ENCODE measurements at regions not wholly inside any gene's neighbourhood (a gene's known extent, or its start where the extent isn't known, plus 50 kb on each side); places are given as distances from the start of the nearest gene placed in this dataset.

- BruUV-seq (replicated peaks) = no TSS peak
- intact Hi-C loops (cut with micrococcal nuclease; ENCODE audit: unreplicated experiment) = loop anchor here (5.0 kb wide), 1 partner anchor 423 kb away; no protein-coding TSS in a partner anchor
- no peak overlapping the region for H3K4me2 ChIP-seq (ENCODE audit: low read length)
- no peaks in the 10 kb centered on the region for H3K79me2 ChIP-seq (ENCODE audit: insufficient read depth, low read depth, low read length)
- no peak overlapping the region for H3K27ac ChIP-seq (ENCODE audit: low read depth, low read length, poor library complexity, severe bottlenecking)
- no peaks in the 10 kb centered on the region for H3K36me3 ChIP-seq (ENCODE audit: insufficient read depth, low read length)
- TF ChIP-seq EZH2phosphoT487 (IDR thresholded peaks at IDR 0.05; ENCODE audit: borderline replicate concordance, low read depth, low read length) = no peak
- TF ChIP-seq, protein P1, sequence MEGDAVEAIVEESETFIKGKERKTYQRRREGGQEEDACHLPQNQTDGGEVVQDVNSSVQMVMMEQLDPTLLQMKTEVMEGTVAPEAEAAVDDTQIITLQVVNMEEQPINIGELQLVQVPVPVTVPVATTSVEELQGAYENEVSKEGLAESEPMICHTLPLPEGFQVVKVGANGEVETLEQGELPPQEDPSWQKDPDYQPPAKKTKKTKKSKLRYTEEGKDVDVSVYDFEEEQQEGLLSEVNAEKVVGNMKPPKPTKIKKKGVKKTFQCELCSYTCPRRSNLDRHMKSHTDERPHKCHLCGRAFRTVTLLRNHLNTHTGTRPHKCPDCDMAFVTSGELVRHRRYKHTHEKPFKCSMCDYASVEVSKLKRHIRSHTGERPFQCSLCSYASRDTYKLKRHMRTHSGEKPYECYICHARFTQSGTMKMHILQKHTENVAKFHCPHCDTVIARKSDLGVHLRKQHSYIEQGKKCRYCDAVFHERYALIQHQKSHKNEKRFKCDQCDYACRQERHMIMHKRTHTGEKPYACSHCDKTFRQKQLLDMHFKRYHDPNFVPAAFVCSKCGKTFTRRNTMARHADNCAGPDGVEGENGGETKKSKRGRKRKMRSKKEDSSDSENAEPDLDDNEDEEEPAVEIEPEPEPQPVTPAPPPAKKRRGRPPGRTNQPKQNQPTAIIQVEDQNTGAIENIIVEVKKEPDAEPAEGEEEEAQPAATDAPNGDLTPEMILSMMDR (conservative IDR thresholded peaks at IDR 0.05; ENCODE audit: low read length) = no peak
- POLR2A ChIA-PET = interaction anchor here (0.5 to 1.0 kb wide), 2 partner anchors 17 to 51 kb away, joined by 3 read pairs; no protein-coding TSS in a partner anchor
- H3K9me3 ChIP-seq (ENCODE audit: low read length) = no peaks in the 10 kb centered on the region
- no peaks in the 10 kb centered on the region for H3K4me1 ChIP-seq (ENCODE audit: insufficient read depth, low read length, poor library complexity, severe bottlenecking)
- no peak for DNase-seq (ENCODE audit: low spot score)
- H2AFZ ChIP-seq (ENCODE audit: low read length) = no peak overlapping the region; the same call in 1 of the 2 replicates
- no peaks in the 10 kb centered on the region for H4K20me1 ChIP-seq (ENCODE audit: insufficient read depth, low read length)
- CTCF ChIA-PET (ENCODE audit: unreplicated experiment) = no interaction called here
- no peak overlapping the region for H3K4me3 ChIP-seq (ENCODE audit: low read depth, low read length, poor library complexity, severe bottlenecking)
- no peaks in the 10 kb centered on the region for H3K9me2 ChIP-seq (ENCODE audit: insufficient read depth, low read length)
These were observed 69.2 kb downstream of the PRSS23 start for GRCh38 chr11:86869531-86869930.

- Histone ChIP-seq H3K4me3 (ENCODE audit: low read depth, low read length, poor library complexity, severe bottlenecking) (no peak overlapping the region), H3K4me1 (ENCODE audit: insufficient read depth, low read length, poor library complexity, severe bottlenecking) (no peaks in the 10 kb centered on the region), H3K36me3 (ENCODE audit: insufficient read depth, low read length) (no peaks in the 10 kb centered on the region), H3K27ac (ENCODE audit: low read depth, low read length, poor library complexity, severe bottlenecking) (no peak overlapping the region), H3K4me2 (ENCODE audit: low read length) (no peak overlapping the region), H2AFZ (ENCODE audit: low read length) (no peak overlapping the region; the same call in 1 of the 2 replicates), H3K9me2 (ENCODE audit: insufficient read depth, low read length) (no peaks in the 10 kb centered on the region), H3K9me3 (ENCODE audit: low read length) (no peaks in the 10 kb centered on the region), H3K79me2 (ENCODE audit: insufficient read depth, low read depth, low read length) (no peaks in the 10 kb centered on the region), H4K20me1 (ENCODE audit: insufficient read depth, low read length) (no peaks in the 10 kb centered on the region)
- ChIA-PET CTCF (ENCODE audit: unreplicated experiment) (no interaction called here), POLR2A (interaction anchor here (1.0 kb wide), 1 partner anchor 51 kb away, joined by 3 read pairs; no protein-coding TSS in a partner anchor)
- peak; percentile 53 for DNase-seq (ENCODE audit: low spot score)
- TF ChIP-seq, protein P1 (conservative IDR thresholded peaks at IDR 0.05; ENCODE audit: low read length) = peak; percentile 87
- no peak for TF ChIP-seq EZH2phosphoT487 (IDR thresholded peaks at IDR 0.05; ENCODE audit: borderline replicate concordance, low read depth, low read length)
- BruUV-seq (replicated peaks) = no TSS peak
- intact Hi-C loops (cut with micrococcal nuclease; ENCODE audit: unreplicated experiment) = loop anchor here (2.0 to 5.0 kb wide), 2 partner anchors 49 to 422 kb away; no protein-coding TSS in a partner anchor
These were observed 69.7 kb downstream of the PRSS23 start for GRCh38 chr11:86869966-86870570.

DNA sequence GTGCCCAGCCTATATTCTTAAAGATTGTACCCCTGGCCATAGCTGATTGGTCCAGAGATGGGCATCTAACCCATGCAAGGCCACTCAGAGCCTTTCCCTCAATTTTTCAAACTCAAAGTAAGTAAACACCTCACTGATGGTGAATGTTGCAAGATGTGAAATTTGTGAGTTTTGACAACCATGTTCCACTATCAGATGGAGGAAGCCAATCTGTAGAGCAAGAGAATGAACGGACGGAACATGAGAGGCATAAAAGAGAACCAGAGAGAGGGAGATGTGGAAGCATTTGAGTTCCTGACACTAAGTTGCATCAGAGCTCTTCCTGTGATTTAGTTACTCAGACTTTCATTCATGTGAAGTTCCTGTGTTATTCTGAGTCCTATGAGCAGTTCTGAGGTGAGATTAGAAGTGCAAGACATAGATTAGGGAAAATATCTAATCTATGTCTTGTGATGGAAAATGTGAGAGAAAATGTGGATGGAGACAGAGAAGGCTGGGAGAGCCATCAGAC, 73.3 kb downstream of the PRSS23 start:
- Histone ChIP-seq H4K20me1 (ENCODE audit: insufficient read depth, low read length) (no peaks in the 10 kb centered on the region), H3K4me3 (ENCODE audit: low read depth, low read length, poor library complexity, severe bottlenecking) (no peak overlapping the region), H3K9me3 (ENCODE audit: low read length) (no peaks in the 10 kb centered on the region), H2AFZ (ENCODE audit: low read length) (no peak overlapping the region), H3K4me2 (ENCODE audit: low read length) (no peak overlapping the region), H3K9me2 (ENCODE audit: insufficient read depth, low read length) (no peaks in the 10 kb centered on the region), H3K27ac (ENCODE audit: low read depth, low read length, poor library complexity, severe bottlenecking) (no peak overlapping the region), H3K36me3 (ENCODE audit: insufficient read depth, low read length) (no peaks in the 10 kb centered on the region), H3K4me1 (ENCODE audit: insufficient read depth, low read length, poor library complexity, severe bottlenecking) (no peaks in the 10 kb centered on the region), H3K79me2 (ENCODE audit: insufficient read depth, low read depth, low read length) (no peaks in the 10 kb centered on the region)
- ChIA-PET POLR2A (no interaction called here), CTCF (ENCODE audit: unreplicated experiment) (no interaction called here)
- no peak for DNase-seq (ENCODE audit: low spot score)
- no peak for TF ChIP-seq EZH2phosphoT487 (IDR thresholded peaks at IDR 0.05; ENCODE audit: borderline replicate concordance, low read depth, low read length)
- TF ChIP-seq, protein P1 (conservative IDR thresholded peaks at IDR 0.05; ENCODE audit: low read length) = no peak
- intact Hi-C loops (cut with micrococcal nuclease; ENCODE audit: unreplicated experiment) = no loop called here
- no TSS peak for BruUV-seq (replicated peaks)

Data from OCI-LY7 (cell line).